SW480 (cell line): ENCODE measurements at regions not wholly inside any gene's neighbourhood (a gene's known extent, or its start where the extent isn't known, plus 50 kb on each side); places are given as distances from the start of the nearest gene placed in this dataset.

ENCODE experiments used
- DNase-seq: peaks from one replicate; pipeline ENCODE4 v3.0.0-alpha.2; 2016; ENCODE audit warnings: low spot score

- no peak for DNase-seq
Observed at GRCh38 chr2:155905657-155906056, 426.9 kb downstream of the NR4A2 start.

- no peak for DNase-seq
Observed at GRCh38 chr2:155904720-155905119, 427.8 kb downstream of the NR4A2 start.

DNA sequence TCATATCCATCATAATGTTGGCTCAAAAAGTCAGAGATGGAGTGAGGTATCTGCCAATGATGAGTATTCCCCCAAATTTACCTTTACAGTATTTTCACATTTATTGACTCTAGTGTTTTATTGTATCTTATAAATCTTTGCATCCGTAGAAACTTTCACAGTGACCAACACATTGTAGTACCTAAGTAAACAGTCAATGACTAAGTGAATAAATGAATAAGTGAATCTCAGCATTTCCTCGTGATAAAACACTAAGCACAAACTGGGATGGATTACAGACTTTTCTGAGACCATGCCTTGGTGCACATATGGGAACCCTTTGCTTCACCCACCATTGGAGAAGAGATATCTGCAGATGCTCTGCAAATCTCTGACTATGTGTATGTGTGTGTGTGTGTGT is 429.9 kb downstream of the NR4A2 start:
- DNase-seq: no peak

DNA sequence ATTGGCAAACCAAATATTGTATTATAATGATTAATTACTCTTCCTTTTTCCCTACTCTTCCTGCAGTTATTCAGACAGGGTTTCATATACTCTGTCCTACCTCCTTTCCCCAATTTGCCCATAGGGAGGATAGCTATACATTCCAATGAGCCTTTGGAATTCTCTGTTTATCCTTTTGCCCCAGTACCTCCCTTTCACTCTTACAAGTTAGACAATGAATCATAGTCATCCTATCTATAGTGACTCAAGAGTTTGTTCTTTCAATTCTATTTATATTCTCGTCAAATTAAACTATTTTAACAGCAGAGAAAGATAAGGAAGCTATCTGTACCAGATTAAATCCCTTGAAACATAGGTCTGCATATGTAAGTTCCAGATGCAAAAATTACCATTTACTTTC is 437.5 kb downstream of the NR4A2 start:
- no peak for DNase-seq

DNA sequence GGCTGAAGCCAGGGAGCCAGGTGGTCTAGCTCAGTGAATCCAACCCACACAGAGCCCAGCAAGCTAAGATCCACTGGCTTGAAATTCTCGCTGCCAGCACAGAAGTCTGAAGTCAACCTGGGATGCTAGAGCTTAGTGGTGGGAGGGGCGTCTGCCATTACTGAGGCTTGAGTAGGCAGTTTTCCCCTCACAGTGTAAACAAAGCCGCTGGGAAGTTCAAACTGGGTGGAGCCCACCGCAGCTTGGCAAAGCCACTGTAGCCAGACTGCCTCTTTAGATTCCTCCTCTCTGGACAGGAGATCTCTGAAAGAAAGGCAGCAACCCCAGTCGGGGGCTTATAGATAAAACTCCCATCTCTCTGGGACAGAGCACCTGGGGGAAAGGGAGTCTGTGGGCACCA is 452.1 kb downstream of the NR4A2 start:
- DNase-seq: peak; percentile 18

DNA sequence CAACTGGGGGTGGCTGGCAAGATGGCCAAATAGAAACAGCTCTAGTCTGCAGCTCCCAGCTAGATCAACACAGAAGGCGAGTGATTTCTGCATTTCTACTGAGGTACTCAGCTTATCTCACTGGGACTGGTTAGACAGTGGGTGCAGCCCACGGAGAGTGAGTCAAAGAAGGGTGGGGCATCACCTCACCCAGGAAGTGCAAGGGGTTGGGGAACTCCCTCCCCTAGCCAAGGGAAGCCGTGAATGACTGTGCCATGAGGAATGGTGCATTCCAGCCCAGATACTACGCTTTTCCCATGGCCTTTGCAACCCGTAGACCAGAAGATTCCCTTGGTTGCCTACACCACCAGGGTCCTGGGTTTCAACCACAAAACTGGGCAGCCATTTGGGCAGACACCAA is 452.6 kb downstream of the NR4A2 start:
- DNase-seq: peak; percentile 70

GRCh38 chr2:155872396-155872795 is 460.1 kb downstream of the NR4A2 start:
- no peak for DNase-seq

DNA sequence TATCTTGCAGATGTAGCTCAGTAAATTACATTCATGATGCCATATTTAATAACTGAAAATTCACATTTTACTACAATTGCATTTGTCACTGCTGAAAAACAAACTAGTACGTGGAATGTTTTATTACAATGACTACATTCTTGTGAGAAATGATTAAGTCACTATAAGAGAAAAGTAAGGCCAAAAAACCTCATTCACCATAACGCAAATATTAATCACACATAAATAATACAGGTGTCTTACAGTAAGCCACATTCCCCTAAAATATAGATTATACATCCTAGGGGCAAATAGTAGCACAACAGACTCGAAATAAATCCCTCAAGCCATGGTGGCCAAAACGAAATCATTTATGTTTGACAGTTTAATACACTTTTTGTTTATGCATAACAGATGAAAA is 460.6 kb downstream of the NR4A2 start:
- no peak for DNase-seq

DNA sequence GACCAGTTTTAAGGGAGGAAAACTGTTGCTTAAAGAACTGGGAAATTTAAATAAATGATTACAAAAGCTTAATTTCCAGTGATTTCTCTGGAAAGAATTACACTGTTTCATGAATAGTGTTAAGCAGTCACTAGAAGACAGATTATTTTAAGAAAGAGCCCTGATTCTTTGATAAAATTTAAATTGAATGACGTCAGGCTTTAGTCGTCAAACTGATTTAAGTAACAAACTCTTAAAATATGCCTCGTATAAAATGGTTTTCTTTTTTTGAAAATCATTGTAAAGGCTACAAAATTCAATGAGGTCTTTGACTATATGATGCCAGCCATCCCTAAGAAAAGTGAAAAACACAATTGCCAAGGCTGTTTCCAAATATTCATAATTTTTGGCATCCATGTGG is 465.0 kb downstream of the NR4A2 start:
- no peak for DNase-seq

GRCh38 chr2:155866477-155866876 is 466.0 kb downstream of the NR4A2 start:
- no peak for DNase-seq

DNA sequence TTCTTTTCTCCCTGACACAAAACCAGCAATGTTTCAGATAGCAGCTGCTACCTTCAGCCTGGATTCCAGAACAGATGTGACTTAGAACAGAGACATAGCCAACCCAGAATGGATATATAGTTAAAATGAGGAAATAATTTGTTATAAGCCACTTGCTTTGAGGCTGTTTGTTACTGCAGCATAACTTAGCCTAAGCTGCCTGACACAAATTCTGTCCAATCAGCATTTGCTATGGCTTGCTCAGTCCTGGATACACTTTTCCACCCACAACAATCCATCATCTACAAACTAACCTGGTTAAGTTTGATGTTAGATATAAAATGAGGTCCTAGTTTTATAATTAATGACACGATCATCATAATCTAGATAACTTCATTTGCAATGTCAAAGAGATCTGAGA is 480.4 kb downstream of the NR4A2 start:
- DNase-seq: no peak

GRCh38 chr2:155846259-155846658 is 486.3 kb downstream of the NR4A2 start:
- DNase-seq: peak; percentile 62

GRCh38 chr2:155844461-155844860 is 488.1 kb downstream of the NR4A2 start:
- DNase-seq: no peak

GRCh38 chr2:155842103-155842502 is 490.4 kb downstream of the NR4A2 start:
- DNase-seq: no peak

DNA sequence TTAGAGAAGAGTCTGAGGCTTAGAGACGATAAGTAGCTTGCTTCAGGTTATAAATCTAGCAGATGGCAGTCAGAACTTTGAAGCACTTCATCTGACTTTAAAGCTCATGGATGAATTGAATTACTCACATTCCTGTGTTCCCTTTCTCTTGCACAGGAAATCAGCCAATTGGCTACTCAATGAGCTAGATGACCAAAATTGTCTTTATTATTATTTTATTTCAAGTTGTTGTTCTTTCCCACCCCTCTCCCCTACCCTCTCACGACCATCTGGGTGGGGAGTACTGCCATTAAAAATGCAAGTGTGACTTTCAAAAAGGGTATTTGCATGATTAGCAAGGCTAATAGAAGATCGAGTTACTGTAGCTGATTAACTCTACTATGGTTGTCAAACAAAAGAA is 491.1 kb downstream of the NR4A2 start:
- DNase-seq: no peak

GRCh38 chr2:155840661-155841060 is 491.9 kb downstream of the NR4A2 start:
- DNase-seq: no peak

GRCh38 chr2:155839991-155840390 is 492.5 kb downstream of the NR4A2 start:
- DNase-seq: no peak

GRCh38 chr2:155839436-155839835 is 493.1 kb downstream of the NR4A2 start:
- DNase-seq: no peak

DNA sequence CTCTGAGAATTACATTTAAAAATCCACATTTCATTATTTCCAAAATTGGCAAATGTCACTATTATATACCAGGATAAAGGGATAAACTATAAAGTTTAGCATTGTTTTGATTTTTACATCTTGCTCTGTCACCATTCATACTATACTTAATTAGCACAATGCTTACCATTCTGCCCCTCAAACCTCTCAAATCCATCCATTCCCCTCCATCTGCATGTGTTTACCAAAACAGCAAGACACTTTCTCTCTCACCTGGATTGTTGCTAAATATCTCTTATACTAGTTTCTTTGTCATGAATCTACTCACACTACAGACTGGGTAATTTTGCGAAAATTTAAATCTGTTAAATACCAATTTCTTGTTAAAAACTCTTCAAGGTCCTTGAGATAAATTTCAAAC is 496.1 kb downstream of the NR4A2 start:
- no peak for DNase-seq

- no peak for DNase-seq
Observed at GRCh38 chr2:155830817-155831579, 501.5 kb downstream of the NR4A2 start.

DNA sequence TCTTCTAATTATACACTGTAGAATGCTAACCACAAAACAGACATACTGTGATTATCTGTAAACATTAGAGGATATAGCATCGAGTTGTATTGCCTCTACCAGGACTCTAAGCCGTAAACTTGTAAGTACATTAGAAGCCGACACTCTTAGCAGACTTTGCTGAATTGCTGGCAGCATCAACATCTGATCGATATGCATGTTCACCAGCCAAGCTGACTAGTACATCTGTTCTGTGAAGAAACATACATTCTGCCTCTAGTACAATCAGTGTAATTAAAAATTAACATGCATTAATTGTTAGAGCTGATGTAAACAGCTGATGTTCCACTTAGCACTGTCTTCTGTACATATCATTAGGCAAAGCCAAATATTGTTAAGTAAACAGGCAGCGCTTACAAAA is 502.2 kb downstream of the NR4A2 start:
- no peak for DNase-seq

- DNase-seq: no peak
Observed at GRCh38 chr2:155825876-155826275, 506.6 kb downstream of the NR4A2 start.

DNA sequence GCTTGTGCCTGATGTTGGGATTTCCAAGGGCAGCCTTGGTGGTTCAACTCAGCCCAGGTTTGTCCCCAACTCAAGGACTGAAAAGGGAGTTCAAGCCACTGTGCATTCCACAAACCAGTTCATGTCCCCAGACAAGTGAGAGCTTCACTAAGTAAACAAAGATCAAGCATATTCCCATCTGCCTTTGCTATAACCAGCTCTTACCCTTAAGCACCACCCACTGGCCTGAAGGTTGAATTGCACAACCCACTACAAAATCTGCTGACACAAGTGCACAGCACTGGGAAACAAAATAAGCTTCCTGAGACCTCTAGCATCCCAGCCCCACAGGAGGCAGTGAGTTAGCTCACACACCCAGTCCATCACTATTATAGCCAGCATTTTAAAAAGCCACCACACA is 516.7 kb downstream of the NR4A2 start:
- DNase-seq: peak; percentile 27

- no peak for DNase-seq
Observed at GRCh38 chr2:155815275-155815674, 517.2 kb downstream of the NR4A2 start.
